WI38 (cell line): ENCODE measurements at regions not wholly inside any gene's neighbourhood (a gene's known extent, or its start where the extent isn't known, plus 50 kb on each side); places are given as distances from the start of the nearest gene placed in this dataset.

Experiments
- H3K4me3 ChIP-seq: 2 replicates; pipeline ENCODE4 v1.5.1; 2011; ENCODE audit warnings: low read depth, mild to moderate bottlenecking, control low read depth, low read length
- TF ChIP-seq, protein P1 (sequence below): IDR thresholded peaks from 2 replicates; pipeline ENCODE4 v1.5.1; 2012; ENCODE audit warnings: low read depth, mild to moderate bottlenecking, control low read depth, low read length

GRCh38 chr3:27567251-27567650 lies 83.1 kb upstream of the SLC4A7 start:
- TF ChIP-seq, protein P1, sequence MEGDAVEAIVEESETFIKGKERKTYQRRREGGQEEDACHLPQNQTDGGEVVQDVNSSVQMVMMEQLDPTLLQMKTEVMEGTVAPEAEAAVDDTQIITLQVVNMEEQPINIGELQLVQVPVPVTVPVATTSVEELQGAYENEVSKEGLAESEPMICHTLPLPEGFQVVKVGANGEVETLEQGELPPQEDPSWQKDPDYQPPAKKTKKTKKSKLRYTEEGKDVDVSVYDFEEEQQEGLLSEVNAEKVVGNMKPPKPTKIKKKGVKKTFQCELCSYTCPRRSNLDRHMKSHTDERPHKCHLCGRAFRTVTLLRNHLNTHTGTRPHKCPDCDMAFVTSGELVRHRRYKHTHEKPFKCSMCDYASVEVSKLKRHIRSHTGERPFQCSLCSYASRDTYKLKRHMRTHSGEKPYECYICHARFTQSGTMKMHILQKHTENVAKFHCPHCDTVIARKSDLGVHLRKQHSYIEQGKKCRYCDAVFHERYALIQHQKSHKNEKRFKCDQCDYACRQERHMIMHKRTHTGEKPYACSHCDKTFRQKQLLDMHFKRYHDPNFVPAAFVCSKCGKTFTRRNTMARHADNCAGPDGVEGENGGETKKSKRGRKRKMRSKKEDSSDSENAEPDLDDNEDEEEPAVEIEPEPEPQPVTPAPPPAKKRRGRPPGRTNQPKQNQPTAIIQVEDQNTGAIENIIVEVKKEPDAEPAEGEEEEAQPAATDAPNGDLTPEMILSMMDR = no peak
- no peak overlapping the region for H3K4me3 ChIP-seq

DNA sequence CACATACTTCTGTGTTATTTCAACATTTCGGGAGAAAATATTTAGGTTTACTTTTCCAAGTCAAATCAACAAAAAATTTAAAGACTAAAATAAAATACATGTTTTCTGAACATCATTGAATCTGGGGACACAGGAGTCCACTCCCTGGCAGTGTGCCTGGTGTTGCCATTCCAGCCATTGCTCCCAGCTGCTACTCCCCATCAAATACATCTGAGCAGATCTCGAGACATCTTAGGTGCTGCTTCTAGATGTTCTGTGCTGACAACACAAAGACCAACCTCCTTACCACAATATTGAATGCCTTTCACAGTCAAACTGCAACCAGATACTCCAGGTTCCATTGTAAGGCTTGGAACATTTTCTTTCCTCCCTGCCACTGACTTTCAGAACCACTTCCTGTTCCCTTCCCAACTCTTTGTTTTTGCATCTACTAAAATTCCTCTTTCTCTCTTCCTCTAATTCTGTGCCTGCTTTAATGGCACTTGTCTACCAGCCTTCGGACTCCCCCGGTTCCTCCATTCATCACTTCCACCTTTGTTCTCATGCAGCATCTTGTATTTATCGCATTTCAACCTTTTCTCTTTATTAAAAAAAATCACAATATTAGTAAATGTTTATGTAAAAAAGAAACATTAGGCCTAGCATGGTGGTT lies 81.1 kb upstream of the SLC4A7 start:
- TF ChIP-seq, protein P1 = no peak
- no peak overlapping the region for H3K4me3 ChIP-seq

- H3K4me3 ChIP-seq = no peak overlapping the region
Observed at GRCh38 chr3:27561576-27561975, 77.4 kb upstream of the SLC4A7 start.

GRCh38 chr3:27560484-27561056 lies 76.4 kb upstream of the SLC4A7 start:
- no peak overlapping the region for H3K4me3 ChIP-seq
- TF ChIP-seq, protein P1 = no peak

More at GRCh38 chr3:27561576-27561975, 77.4 kb upstream of the SLC4A7 start:
- TF ChIP-seq, protein P1 = no peak

GRCh38 chr3:27559835-27560234 lies 75.7 kb upstream of the SLC4A7 start:
- H3K4me3 ChIP-seq = no peak overlapping the region
- TF ChIP-seq, protein P1 = no peak

- H3K4me3 ChIP-seq = no peak overlapping the region
- TF ChIP-seq, protein P1 = no peak
Observed at GRCh38 chr3:27559381-27559780, 75.2 kb upstream of the SLC4A7 start.

- TF ChIP-seq, protein P1 = no peak
- no peak overlapping the region for H3K4me3 ChIP-seq
Observed at GRCh38 chr3:27557411-27557810, 73.2 kb upstream of the SLC4A7 start.
